NCI-H2196 (cell line): ENCODE measurements at regions not wholly inside any gene's neighbourhood (a gene's known extent, or its start where the extent isn't known, plus 50 kb on each side); places are given as distances from the start of the nearest gene placed in this dataset.

Experiments
- DNase-seq: peaks from one replicate; lab custom pipeline; 2025; ENCODE audit not compliant: unreplicated experiment; lab: John Stamatoyannopoulos, UW

GRCh38 chr1:37410105-37410504 is 64.3 kb upstream of the ZC3H12A start:
- DNase-seq = no peak

GRCh38 chr1:37410815-37411214 is 63.6 kb upstream of the ZC3H12A start:
- no peak for DNase-seq

GRCh38 chr1:37415611-37416244 is 58.7 kb upstream of the ZC3H12A start:
- no peak for DNase-seq

GRCh38 chr1:37420456-37420855 is 53.9 kb upstream of the ZC3H12A start:
- no peak for DNase-seq

- no peak for DNase-seq
These were observed 50.6 kb upstream of the ZC3H12A start for GRCh38 chr1:37423810-37424209.

GRCh38 chr1:37424523-37424922 is 49.9 kb upstream of the ZC3H12A start:
- DNase-seq = no peak
